K562 (cell line): ENCODE measurements at regions not wholly inside any gene's neighbourhood (a gene's known extent, or its start where the extent isn't known, plus 50 kb on each side); places are given as distances from the start of the nearest gene placed in this dataset.

Experiments
- ATAC-seq: fragments of 200-7000 bp; cut with Tn5 transposase; 3 replicates; pipeline ENCODE4 v1.9.1; 2020; ENCODE audit warnings: moderate library complexity
- BruUV-seq: library from RNA; stranded (reverse); fragments of 400-500 nt; replicated peaks from 2 replicates; lab custom pipeline; 2021; lab: Mats Ljungman, UMichigan
- CTCF ChIA-PET: fragments of 300-600 bp; formaldehyde crosslinking; extraction: SDS; loops from one replicate; lab custom pipeline; 2021; ENCODE audit warnings: low intra/inter-chr PET ratio; lab: Yijun Ruan, JAX
- POLR2A ChIA-PET: fragments of 300-600, 350-650 bp; sonication (Branson Sonifier 250); formaldehyde crosslinking; extraction: SDS; loops from one replicate; lab custom pipeline; 2021; ENCODE audit warnings: antibody characterized with exemption, inconsistent platforms; lab: Yijun Ruan, JAX
- DNase-seq, 4 experiments: peaks; one replicate each; pipeline versions ENCODE4 v3.0.0 to v3.0.0-alpha.2; 2011 to 2018; ENCODE audit warnings: low spot score in 3 of 4, mixed read lengths in 3 of 4; ENCODE audit errors: extremely low read depth in 1 of 4
- FAIRE-seq: peaks from 2 replicates; lab custom pipeline; 2011; peaks lifted over from hg19 to GRCh38; lab: Jason Lieb, UNC
- H2AFZ ChIP-seq: 2 replicates; pipeline ENCODE4 v1.6.0; 2011; ENCODE audit warnings: low read depth, low read length, control low read depth, inconsistent platforms
- H3K27ac ChIP-seq: fragments of 200-600 bp; 3 replicates; pipeline ENCODE4 v1.8.0; 2011; ENCODE audit warnings: low read depth, mild to moderate bottlenecking, control low read depth, inconsistent platforms, low read length, moderate library complexity, mixed read lengths; ENCODE audit errors: extremely low read depth
- H3K27me3 ChIP-seq, 2 experiments: fragments of 300-600 bp in 1 of 2; 2 replicates in 1 of 2; 3 replicates in 1 of 2; pipeline versions ENCODE4 v1.6.0 to v1.8.0; 2011; ENCODE audit warnings: inconsistent platforms in 2 of 2, low read length in 2 of 2, mild to moderate bottlenecking in 1 of 2, mixed read lengths in 1 of 2, moderate library complexity in 1 of 2; ENCODE audit not compliant: control insufficient read depth in 2 of 2, insufficient read depth in 2 of 2
- H3K36me3 ChIP-seq: fragments of 300-600 bp; 3 replicates; pipeline ENCODE4 v1.8.0; 2011; ENCODE audit warnings: mild to moderate bottlenecking, low read length, inconsistent platforms; ENCODE audit not compliant: control insufficient read depth, insufficient read depth
- H3K4me1 ChIP-seq, 2 experiments: fragments of 200-600 bp in 1 of 2; replicated peaks in 1 of 2; 2 replicates in 1 of 2; 3 replicates in 1 of 2; pipeline versions ENCODE4 v1.5.1 to v1.8.0; 2011; ENCODE audit warnings: inconsistent platforms in 2 of 2, low read length in 2 of 2, mild to moderate bottlenecking in 1 of 2, mixed read lengths in 1 of 2, moderate library complexity in 1 of 2; ENCODE audit not compliant: control insufficient read depth in 2 of 2, insufficient read depth in 2 of 2
- H3K4me2 ChIP-seq: 2 replicates; pipeline ENCODE4 v1.6.1; 2011; ENCODE audit warnings: low read length, control low read depth, inconsistent platforms, mixed read lengths; ENCODE audit not compliant: insufficient read depth
- H3K4me3 ChIP-seq: fragments of 200-600 bp; sonication (generic), shearing (Covaris generic); 2 replicates; pipeline ENCODE4 v1.5.1; 2016; ENCODE audit warnings: control low read depth, inconsistent platforms
- H3K79me2 ChIP-seq: fragments of 200-600 bp; 3 replicates; pipeline ENCODE4 v1.8.0; 2011; ENCODE audit warnings: low read length, inconsistent platforms; ENCODE audit not compliant: control insufficient read depth, insufficient read depth
- H3K9ac ChIP-seq, 2 experiments: 2 replicates each; pipeline versions ENCODE4 v1.6.0 to v1.6.1; 2011; ENCODE audit warnings: low read depth in 2 of 2, low read length in 2 of 2, control low read depth in 1 of 2, inconsistent platforms in 1 of 2, mild to moderate bottlenecking in 1 of 2, mixed read lengths in 1 of 2; ENCODE audit not compliant: insufficient read depth in 1 of 2
- H3K9me1 ChIP-seq: one replicate; pipeline ENCODE4 v1.6.0; 2011; ENCODE audit warnings: inconsistent platforms, mild to moderate bottlenecking, low read length, moderate library complexity; ENCODE audit not compliant: control insufficient read depth, insufficient read depth
- H3K9me3 ChIP-seq: replicated peaks from 2 replicates; pipeline ENCODE4 v1.5.1; 2011; ENCODE audit warnings: low read depth, low read length, inconsistent platforms; ENCODE audit not compliant: control insufficient read depth, insufficient read depth
- H4K20me1 ChIP-seq: replicated peaks from 2 replicates; pipeline ENCODE4 v1.6.1; 2011; ENCODE audit warnings: low read length, inconsistent platforms, mixed read lengths; ENCODE audit not compliant: control insufficient read depth, insufficient read depth
- FUS ChIP-seq: fragments of 200-400 bp; formaldehyde crosslinking; optimal IDR thresholded peaks from 2 replicates; pipeline ENCODE3; 2017; ENCODE audit warnings: low read depth, low read length
- MED1 ChIP-seq: sonication (generic); formaldehyde crosslinking; IDR thresholded peaks from 2 replicates; pipeline ENCODE4 v1.8.1; 2023; ENCODE audit warnings: missing genetic modification reagents, borderline replicate concordance
- POLR2B ChIP-seq: fragments of 450-650 bp; IDR thresholded peaks from 2 replicates; pipeline ENCODE4 v1.6.1; 2018; ENCODE audit warnings: low read depth; ENCODE audit not compliant: partially characterized antibody
- PTBP1 ChIP-seq: fragments of 200-400 bp; formaldehyde crosslinking; IDR thresholded peaks from 2 replicates; pipeline ENCODE4 v1.6.1; 2017; ENCODE audit warnings: low read depth, low read length
- TFAM ChIP-seq: fragments of 250-450 bp; sonication (Bioruptor Pico); conservative IDR thresholded peaks from 2 replicates; pipeline ENCODE4 v1.5.0; 2021; ENCODE audit warnings: mild to moderate bottlenecking, moderate library complexity
- YY1 ChIP-seq, 3 experiments: IDR thresholded peaks; 2 replicates each; pipeline ENCODE4 v1.6.1; 2011; ENCODE audit warnings: low read length in 2 of 3, mild to moderate bottlenecking in 2 of 3, moderate library complexity in 2 of 3, borderline replicate concordance in 1 of 3, control low read depth in 1 of 3, low read depth in 1 of 3; ENCODE audit not compliant: insufficient read depth in 3 of 3, insufficient replicate concordance in 2 of 3, control insufficient read depth in 1 of 3, insufficient read length in 1 of 3; ENCODE audit errors: extremely low read depth in 1 of 3
- ZBED1 ChIP-seq: IDR thresholded peaks from 2 replicates; pipeline ENCODE4 v1.6.1; 2014
- ZNF324 ChIP-seq: fragments of 250-450 bp; sonication (Bioruptor Pico); IDR thresholded peaks from 2 replicates; pipeline ENCODE4 v1.4.0; 2020; ENCODE audit warnings: mild to moderate bottlenecking
- WGBS: fragments of 100-300 bp; shearing (Covaris generic); methylation state at CpG from one replicate; pipeline ENCODE4 v1.1.6; 2016; ENCODE audit warnings: low coverage, mixed read lengths; ENCODE audit not compliant: insufficient coverage; ENCODE audit errors: missing lambda C conversion rate; 5-methylcytosine and 5-hydroxymethylcytosine counted together
- in situ Hi-C: fragments of 300-500 bp; cut with MboI; formaldehyde crosslinking; loops from 4 replicates; pipeline ENCODE4 v1.15.0; 2018; ENCODE audit warnings: inconsistent platforms, mixed read lengths
- intact Hi-C: fragments of 100-400 bp; cut with micrococcal nuclease; formaldehyde crosslinking; loops from 2 replicates; pipeline ENCODE4 v1.14.2; 2022

DNA sequence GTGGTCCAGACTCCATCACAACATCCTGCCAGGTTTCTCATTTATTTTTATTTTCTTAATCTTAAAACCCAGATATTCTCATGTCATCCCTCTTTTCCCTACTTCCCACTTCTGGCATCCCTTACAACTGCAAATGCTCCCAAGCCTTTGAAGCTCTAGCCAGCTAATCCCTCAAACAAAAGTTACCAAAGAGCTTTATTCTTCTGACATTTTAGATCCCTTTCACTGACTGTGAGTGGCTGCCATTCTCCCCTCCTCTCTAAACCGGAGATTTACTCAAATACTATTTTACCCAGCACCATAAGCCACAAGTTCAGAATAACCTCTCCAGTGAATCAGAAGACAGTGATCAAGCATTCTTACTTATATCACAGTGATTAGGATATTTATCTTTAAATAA, 569.0 kb upstream of the SYT4 start:
- no peak overlapping the region for H3K4me2 ChIP-seq
- ChIA-PET POLR2A (no interaction called here), CTCF (no interaction called here)
- DNase-seq (no peak), ATAC-seq (no peak), FAIRE-seq (no peak)
- no peaks in the 10 kb centered on the region for H3K4me1 ChIP-seq
- no TSS peak for BruUV-seq
- 0% methylated on average over 1 of the region's 1 CpG for WGBS
- intact Hi-C loops: no loop called here
- no peaks in the 10 kb centered on the region for H3K9me3 ChIP-seq
- H3K27ac ChIP-seq: no peak overlapping the region
- no peak overlapping the region for H2AFZ ChIP-seq
- H3K9me1 ChIP-seq: no peaks in the 10 kb centered on the region
- no peak overlapping the region for H3K4me3 ChIP-seq
- no peaks in the 10 kb centered on the region for H3K27me3 ChIP-seq
- no peak for TF ChIP-seq YY1 (IDR thresholded peaks at IDR 0.05; ENCODE audit: borderline replicate concordance in 1 of 3, control insufficient read depth in 1 of 3, extremely low read depth in 1 of 3, insufficient read depth in 3 of 3, insufficient read length in 1 of 3, insufficient replicate concordance in 2 of 3, low read depth in 1 of 3, low read length in 2 of 3)
- TF ChIP-seq FUS: no peak
- no peak for TF ChIP-seq POLR2B
- no peak for TF ChIP-seq ZBED1
- TF ChIP-seq PTBP1: no peak
- no peak for TF ChIP-seq TFAM (CRISPR knock-in tag)
- no peak for TF ChIP-seq MED1 (CRISPR knock-in tag)
- no peak for TF ChIP-seq ZNF324
- no peak overlapping the region for H3K9ac ChIP-seq
- no peaks in the 10 kb centered on the region for H4K20me1 ChIP-seq
- no peaks in the 10 kb centered on the region for H3K79me2 ChIP-seq
- no peaks in the 10 kb centered on the region for H3K36me3 ChIP-seq
- in situ Hi-C loops: no loop called here
